BLaER1 treated with 17β-estradiol and CSF1 and Interleukin-3, amounts not matched to agents 10 nM and 100 nM (cell line): ENCODE measurements at regions not wholly inside any gene's neighbourhood (a gene's known extent, or its start where the extent isn't known, plus 50 kb on each side); places are given as distances from the start of the nearest gene placed in this dataset.

Experiments
- H3K27ac ChIP-seq, 11 experiments: shearing (Covaris generic); formaldehyde crosslinking; 2 replicates each; pipeline ENCODE4 v1.8.1; 2022
- H3K27me3 ChIP-seq, 11 experiments: shearing (Covaris generic); formaldehyde crosslinking; 2 replicates each; pipeline ENCODE4 v1.8.1; 2022
- H3K36me3 ChIP-seq, 11 experiments: shearing (Covaris generic); formaldehyde crosslinking; 2 replicates each; pipeline ENCODE4 v1.8.1; 2022
- H3K4me1 ChIP-seq, 10 experiments: shearing (Covaris generic); formaldehyde crosslinking; 2 replicates each; pipeline ENCODE4 v1.8.1; 2022
- H3K4me2 ChIP-seq, 11 experiments: shearing (Covaris generic); formaldehyde crosslinking; 2 replicates each; pipeline ENCODE4 v1.8.1; 2022
- H3K4me3 ChIP-seq, 10 experiments: shearing (Covaris generic); formaldehyde crosslinking; 2 replicates each; pipeline ENCODE4 v1.8.1; 2022
- H3K9ac ChIP-seq, 11 experiments: shearing (Covaris generic); formaldehyde crosslinking; 2 replicates each; pipeline ENCODE4 v1.8.1; 2022
- H3K9me3 ChIP-seq, 11 experiments: shearing (Covaris generic); formaldehyde crosslinking; replicated peaks in 1 of 11; 2 replicates each; pipeline ENCODE4 v1.8.1; 2022
- H4K20me1 ChIP-seq, 11 experiments: shearing (Covaris generic); formaldehyde crosslinking; 2 replicates each; pipeline ENCODE4 v1.8.1; 2022
- Cebpa-rat ChIP-seq, 11 experiments: shearing (Covaris generic); IDR thresholded peaks; 2 replicates each; pipeline ENCODE4 v1.8.1; 2022

- Histone ChIP-seq H3K36me3 (no peaks in the 10 kb centered on the region), H3K27me3 (no peaks in the 10 kb centered on the region), H3K4me2 (no peak overlapping the region), H4K20me1 (no peaks in the 10 kb centered on the region), H3K4me3 (no peak overlapping the region), H3K9me3 (no peaks in the 10 kb centered on the region), H3K4me1 (peaks cover 0 to 2% (median 0%) of the 10 kb centered on the region in 10 experiments; a peak in 2 of 20 replicates), H3K27ac (no peak overlapping the region), H3K9ac (no peak overlapping the region)
- no peak for TF ChIP-seq Cebpa-rat (IDR thresholded peaks at IDR 0.05)
Measured at GRCh38 chr15:49737127-49737526, 116.3 kb downstream of the DTWD1 start.

GRCh38 chr15:49741712-49742111 lies 120.9 kb downstream of the DTWD1 start:
- H3K4me2 ChIP-seq, result no peak overlapping the region
- no peaks in the 10 kb centered on the region for H3K4me1 ChIP-seq
- H3K4me3 ChIP-seq, result no peak overlapping the region
- H3K9me3 ChIP-seq, result no peaks in the 10 kb centered on the region
- no peak for TF ChIP-seq Cebpa-rat (IDR thresholded peaks at IDR 0.05)
- H4K20me1 ChIP-seq, result no peaks in the 10 kb centered on the region
- no peak overlapping the region for H3K9ac ChIP-seq
- H3K27me3 ChIP-seq, result no peaks in the 10 kb centered on the region
- no peaks in the 10 kb centered on the region for H3K36me3 ChIP-seq
- H3K27ac ChIP-seq, result no peak overlapping the region

GRCh38 chr15:49742381-49742780 lies 121.5 kb downstream of the DTWD1 start:
- no peak overlapping the region for H3K4me2 ChIP-seq
- no peaks in the 10 kb centered on the region for H4K20me1 ChIP-seq
- H3K9ac ChIP-seq, result no peak overlapping the region
- no peak overlapping the region for H3K27ac ChIP-seq
- H3K4me1 ChIP-seq, result no peaks in the 10 kb centered on the region
- H3K9me3 ChIP-seq, result no peaks in the 10 kb centered on the region
- no peaks in the 10 kb centered on the region for H3K27me3 ChIP-seq
- H3K4me3 ChIP-seq, result no peak overlapping the region
- TF ChIP-seq Cebpa-rat (IDR thresholded peaks at IDR 0.05), result no peak
- H3K36me3 ChIP-seq, result no peaks in the 10 kb centered on the region

GRCh38 chr15:49747340-49747739 lies 126.5 kb downstream of the DTWD1 start:
- Histone ChIP-seq H3K4me2 (no peak overlapping the region), H4K20me1 (no peaks in the 10 kb centered on the region), H3K4me1 (no peaks in the 10 kb centered on the region), H3K4me3 (no peak overlapping the region), H3K36me3 (no peaks in the 10 kb centered on the region), H3K9ac (no peak overlapping the region), H3K27ac (no peak overlapping the region), H3K27me3 (no peaks in the 10 kb centered on the region), H3K9me3 (no peaks in the 10 kb centered on the region)
- no peak for TF ChIP-seq Cebpa-rat (IDR thresholded peaks at IDR 0.05)

- Histone ChIP-seq H3K4me3 (no peak overlapping the region), H3K9me3 (no peaks in the 10 kb centered on the region), H4K20me1 (no peaks in the 10 kb centered on the region), H3K4me2 (no peak overlapping the region), H3K4me1 (no peaks in the 10 kb centered on the region), H3K36me3 (no peaks in the 10 kb centered on the region), H3K9ac (no peak overlapping the region), H3K27ac (no peak overlapping the region), H3K27me3 (no peaks in the 10 kb centered on the region)
- no peak for TF ChIP-seq Cebpa-rat (IDR thresholded peaks at IDR 0.05)
Measured at GRCh38 chr15:49748791-49749190, 127.9 kb downstream of the DTWD1 start.

GRCh38 chr15:49750553-49750952 lies 129.7 kb downstream of the DTWD1 start:
- Histone ChIP-seq H3K9me3 (no peaks in the 10 kb centered on the region), H3K4me1 (no peaks in the 10 kb centered on the region), H3K27me3 (no peaks in the 10 kb centered on the region), H3K9ac (no peak overlapping the region), H3K4me3 (no peak overlapping the region), H3K27ac (no peak overlapping the region), H3K36me3 (no peaks in the 10 kb centered on the region), H4K20me1 (no peaks in the 10 kb centered on the region), H3K4me2 (no peak overlapping the region)
- no peak for TF ChIP-seq Cebpa-rat (IDR thresholded peaks at IDR 0.05)

GRCh38 chr15:49751191-49751590 lies 130.3 kb downstream of the DTWD1 start:
- Histone ChIP-seq H3K4me2 (no peak overlapping the region), H3K27me3 (no peaks in the 10 kb centered on the region), H3K9me3 (no peaks in the 10 kb centered on the region), H3K36me3 (no peaks in the 10 kb centered on the region), H3K27ac (no peak overlapping the region), H3K4me3 (no peak overlapping the region), H3K4me1 (no peaks in the 10 kb centered on the region), H4K20me1 (no peaks in the 10 kb centered on the region), H3K9ac (no peak overlapping the region)
- TF ChIP-seq Cebpa-rat (IDR thresholded peaks at IDR 0.05), result no peak

- Histone ChIP-seq H3K4me2 (no peak overlapping the region), H3K4me1 (no peaks in the 10 kb centered on the region), H3K9me3 (no peaks in the 10 kb centered on the region), H3K36me3 (no peaks in the 10 kb centered on the region), H4K20me1 (no peaks in the 10 kb centered on the region), H3K4me3 (no peak overlapping the region), H3K27ac (no peak overlapping the region), H3K9ac (no peak overlapping the region), H3K27me3 (no peaks in the 10 kb centered on the region)
- TF ChIP-seq Cebpa-rat (IDR thresholded peaks at IDR 0.05), result no peak
Measured at GRCh38 chr15:49751751-49752150, 130.9 kb downstream of the DTWD1 start.

- H3K4me2 ChIP-seq, result no peak overlapping the region
- no peaks in the 10 kb centered on the region for H3K4me1 ChIP-seq
- H4K20me1 ChIP-seq, result no peaks in the 10 kb centered on the region
- H3K9me3 ChIP-seq, result no peaks in the 10 kb centered on the region
- no peak overlapping the region for H3K9ac ChIP-seq
- no peak overlapping the region for H3K4me3 ChIP-seq
- H3K36me3 ChIP-seq, result no peaks in the 10 kb centered on the region
- no peaks in the 10 kb centered on the region for H3K27me3 ChIP-seq
- H3K27ac ChIP-seq, result no peak overlapping the region
- TF ChIP-seq Cebpa-rat (IDR thresholded peaks at IDR 0.05), result no peak
Measured at GRCh38 chr15:49752517-49752916, 131.7 kb downstream of the DTWD1 start.

GRCh38 chr15:49758456-49758855 lies 137.6 kb downstream of the DTWD1 start:
- H3K36me3 ChIP-seq, result no peaks in the 10 kb centered on the region
- no peak overlapping the region for H3K27ac ChIP-seq
- no peak overlapping the region for H3K4me2 ChIP-seq
- TF ChIP-seq Cebpa-rat (IDR thresholded peaks at IDR 0.05), result no peak
- no peaks in the 10 kb centered on the region for H4K20me1 ChIP-seq
- H3K27me3 ChIP-seq, result no peaks in the 10 kb centered on the region
- no peak overlapping the region for H3K9ac ChIP-seq
- H3K9me3 ChIP-seq, result peaks cover 15 to 38% (median 20%) of the 10 kb centered on the region in 11 experiments
- H3K4me3 ChIP-seq, result no peak overlapping the region
- no peaks in the 10 kb centered on the region for H3K4me1 ChIP-seq

- Histone ChIP-seq H3K9me3 (peaks cover 15 to 38% (median 20%) of the 10 kb centered on the region in 11 experiments), H4K20me1 (no peaks in the 10 kb centered on the region), H3K4me1 (no peaks in the 10 kb centered on the region), H3K9ac (no peak overlapping the region), H3K27me3 (no peaks in the 10 kb centered on the region), H3K27ac (no peak overlapping the region), H3K36me3 (no peaks in the 10 kb centered on the region), H3K4me2 (no peak overlapping the region), H3K4me3 (no peak overlapping the region)
- TF ChIP-seq Cebpa-rat (IDR thresholded peaks at IDR 0.05), result no peak
Measured at GRCh38 chr15:49758856-49759255, 138.0 kb downstream of the DTWD1 start.
